Neural progenitor cell (in vitro differentiated cells): ENCODE measurements at regions not wholly inside any gene's neighbourhood (a gene's known extent, or its start where the extent isn't known, plus 50 kb on each side); places are given as distances from the start of the nearest gene placed in this dataset.

Experiments
- EZH2phosphoT487 ChIP-seq: fragments of 200-600 bp; sonication (generic); IDR thresholded peaks from 2 replicates; pipeline ENCODE4 v1.6.1; 2017; ENCODE audit warnings: antibody characterized with exemption
- TF ChIP-seq, protein P1 (sequence below): fragments of 200-600 bp; sonication (generic); IDR thresholded peaks from 2 replicates; pipeline ENCODE4 v1.5.1; 2017; ENCODE audit warnings: antibody characterized with exemption, mild to moderate bottlenecking

DNA sequence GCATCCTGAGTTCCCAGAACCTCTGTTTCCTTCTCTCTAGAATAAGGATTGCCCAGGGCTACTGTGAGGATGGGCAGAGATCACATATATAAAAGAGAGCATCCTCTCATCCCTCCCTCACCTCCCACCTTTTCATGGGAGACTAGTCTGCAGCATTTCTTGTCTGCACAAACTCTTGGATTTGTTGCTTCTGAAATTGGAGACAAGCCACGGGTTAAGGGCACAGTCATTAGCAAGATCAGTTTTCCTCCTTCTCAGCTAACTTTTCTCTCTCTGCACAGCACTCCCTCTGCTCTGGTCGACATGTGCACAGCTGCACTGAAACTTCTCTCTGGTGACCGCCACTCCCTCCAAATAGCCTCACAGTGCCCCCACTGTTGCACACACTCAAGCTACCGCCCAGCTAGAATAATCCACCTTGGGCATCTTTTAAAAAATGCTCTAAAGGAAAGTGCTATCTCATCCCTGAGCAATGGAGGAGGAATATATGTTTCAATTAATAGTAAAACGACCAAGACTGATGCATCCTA lies 50.9 kb upstream of the DUSP22 start:
- no peak for TF ChIP-seq EZH2phosphoT487
- TF ChIP-seq, protein P1, sequence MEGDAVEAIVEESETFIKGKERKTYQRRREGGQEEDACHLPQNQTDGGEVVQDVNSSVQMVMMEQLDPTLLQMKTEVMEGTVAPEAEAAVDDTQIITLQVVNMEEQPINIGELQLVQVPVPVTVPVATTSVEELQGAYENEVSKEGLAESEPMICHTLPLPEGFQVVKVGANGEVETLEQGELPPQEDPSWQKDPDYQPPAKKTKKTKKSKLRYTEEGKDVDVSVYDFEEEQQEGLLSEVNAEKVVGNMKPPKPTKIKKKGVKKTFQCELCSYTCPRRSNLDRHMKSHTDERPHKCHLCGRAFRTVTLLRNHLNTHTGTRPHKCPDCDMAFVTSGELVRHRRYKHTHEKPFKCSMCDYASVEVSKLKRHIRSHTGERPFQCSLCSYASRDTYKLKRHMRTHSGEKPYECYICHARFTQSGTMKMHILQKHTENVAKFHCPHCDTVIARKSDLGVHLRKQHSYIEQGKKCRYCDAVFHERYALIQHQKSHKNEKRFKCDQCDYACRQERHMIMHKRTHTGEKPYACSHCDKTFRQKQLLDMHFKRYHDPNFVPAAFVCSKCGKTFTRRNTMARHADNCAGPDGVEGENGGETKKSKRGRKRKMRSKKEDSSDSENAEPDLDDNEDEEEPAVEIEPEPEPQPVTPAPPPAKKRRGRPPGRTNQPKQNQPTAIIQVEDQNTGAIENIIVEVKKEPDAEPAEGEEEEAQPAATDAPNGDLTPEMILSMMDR: no peak
